ENCODE measurements at regions not wholly inside any gene's neighbourhood (a gene's known extent, or its start where the extent isn't known, plus 50 kb on each side); places are given as distances from the start of the nearest gene placed in this dataset.

DNA sequence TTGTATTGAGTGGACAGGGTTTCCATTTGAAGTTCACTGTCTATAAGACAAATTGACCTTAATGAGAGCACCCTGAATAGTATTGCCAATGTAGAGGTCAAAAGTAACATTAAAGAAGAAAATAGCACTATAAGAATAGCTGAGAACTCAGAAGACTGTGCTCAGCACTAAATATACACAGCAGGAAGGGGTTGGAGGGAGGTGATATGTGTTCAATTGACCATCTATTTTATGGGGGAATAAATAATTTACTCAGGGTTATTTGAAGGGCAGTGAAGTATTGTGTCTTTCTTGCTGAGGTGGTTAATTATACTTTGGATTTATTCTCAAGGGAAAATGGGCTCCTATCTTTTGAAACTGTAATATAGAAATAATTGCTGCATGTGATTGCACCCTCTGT is 1380.5 kb upstream of the SPRY2 start:
- DNase-seq, result no peak

DNA sequence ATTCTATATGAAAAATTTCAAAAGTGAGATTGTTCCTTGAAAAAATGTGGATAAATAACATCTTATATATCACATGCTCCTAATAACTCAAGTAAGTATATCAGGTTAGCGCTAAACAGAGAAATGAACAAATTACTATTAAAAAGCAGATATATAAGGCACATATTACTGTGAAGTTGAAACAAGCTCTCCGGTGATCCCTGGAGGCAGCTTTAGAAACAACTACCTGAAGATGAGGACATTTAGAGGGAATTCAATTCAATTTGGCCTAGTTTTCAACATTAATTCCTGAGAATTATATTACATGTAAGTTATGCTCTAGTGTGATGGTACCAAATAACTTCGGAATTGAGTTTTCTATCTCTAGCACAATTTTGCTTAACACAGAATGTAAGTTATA is 1373.6 kb upstream of the SPRY2 start:
- no peak for DNase-seq

DNA sequence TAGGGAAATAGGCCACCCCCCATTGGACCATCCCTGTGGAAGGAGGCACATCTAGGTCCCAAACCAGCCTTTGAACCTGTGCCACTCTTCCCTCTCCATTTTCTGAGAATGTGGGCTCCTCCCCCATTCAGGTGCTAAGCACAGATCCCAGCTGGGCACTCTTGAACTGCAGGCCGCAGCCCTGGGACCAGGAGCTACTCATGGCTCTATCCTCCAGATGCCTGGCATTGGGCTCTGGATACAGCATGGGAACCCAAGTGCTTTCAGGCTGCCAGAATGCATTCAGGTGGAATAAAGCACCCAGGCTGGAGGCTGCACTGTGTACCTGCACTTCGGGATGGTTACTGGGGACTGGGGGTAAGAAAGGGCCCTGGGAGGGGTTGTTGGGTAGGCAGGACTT is 1372.3 kb upstream of the SPRY2 start:
- no peak for DNase-seq

DNA sequence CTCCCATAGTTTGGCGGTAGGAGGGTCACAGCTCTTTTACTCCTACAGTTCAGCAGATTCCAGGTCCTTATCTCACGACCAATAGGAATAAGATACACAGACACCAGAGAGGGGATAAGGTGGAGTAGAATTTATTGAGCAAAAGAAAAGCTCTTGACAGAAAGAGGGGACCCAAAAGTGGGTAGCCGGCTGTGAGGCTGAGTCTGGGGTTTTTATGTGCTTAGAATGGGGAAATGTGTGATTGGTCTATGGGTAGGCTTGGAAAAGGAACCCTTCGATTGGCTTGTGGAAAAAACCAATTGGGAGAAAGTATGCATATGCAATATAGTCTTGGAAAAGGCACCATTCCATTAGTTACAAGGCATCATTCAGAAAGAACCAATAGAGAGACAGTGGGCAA is 1356.9 kb upstream of the SPRY2 start:
- DNase-seq, result no peak

DNA sequence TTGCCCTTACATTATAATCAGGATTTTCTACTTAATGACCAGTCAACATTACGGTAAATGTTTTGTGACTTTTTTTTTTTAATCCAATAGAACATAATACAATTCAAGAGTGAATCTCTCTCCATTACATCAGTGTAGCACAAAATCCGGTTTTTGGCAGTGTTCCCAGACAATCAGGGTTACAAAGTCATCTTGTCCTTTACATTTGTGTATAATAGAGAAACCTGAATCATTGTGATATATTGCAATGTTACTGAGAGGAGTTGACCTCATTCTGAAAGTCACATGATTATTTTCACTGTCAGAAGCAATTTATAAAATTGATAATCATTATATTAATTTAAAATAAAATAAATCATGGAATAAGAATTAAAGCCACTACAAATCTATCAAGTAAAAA is 1346.0 kb upstream of the SPRY2 start:
- no peak for DNase-seq

DNA sequence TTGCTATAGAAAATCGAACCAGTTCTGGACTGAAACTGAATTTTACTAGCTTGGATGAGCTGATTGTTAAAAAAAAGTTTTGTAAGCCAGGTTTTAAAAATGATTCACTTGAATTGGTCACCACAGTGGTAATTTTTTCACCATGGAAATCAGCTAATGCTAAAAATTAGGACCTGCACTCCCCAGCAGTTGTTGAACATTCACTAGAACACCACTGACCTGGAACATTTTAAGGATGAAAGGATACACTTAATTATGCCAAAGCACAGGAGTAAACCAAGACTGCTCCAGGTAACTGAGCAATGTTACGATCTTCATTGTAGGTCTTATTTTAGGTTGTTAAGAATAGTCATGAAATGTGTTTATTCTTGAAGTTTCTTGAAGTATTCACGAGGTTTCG is 1342.6 kb upstream of the SPRY2 start:
- no peak for DNase-seq

DNA sequence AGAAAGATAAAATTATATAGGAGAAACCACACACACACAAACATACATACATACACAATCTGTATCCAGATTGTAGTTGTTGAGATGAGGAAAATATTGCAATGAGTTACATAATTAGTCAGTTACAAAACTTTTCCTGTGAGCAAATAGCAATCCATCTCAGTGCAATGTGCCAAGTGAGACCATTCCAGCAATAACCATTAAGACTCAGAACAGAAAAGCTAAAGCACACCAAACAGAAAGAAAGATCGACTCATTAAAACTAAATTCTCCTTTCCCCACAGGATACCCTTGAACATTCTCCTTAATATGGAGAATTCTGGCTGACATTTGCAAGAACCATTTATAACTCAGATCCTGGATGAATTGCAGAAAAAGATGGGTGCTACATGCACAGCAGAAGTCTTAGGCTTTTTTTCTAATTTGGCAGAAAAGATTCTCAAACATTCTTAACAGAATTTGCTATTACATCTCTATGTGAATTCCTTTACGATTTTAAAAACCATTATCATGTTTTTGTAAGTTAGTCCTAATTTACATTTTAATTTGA is 1341.2 kb upstream of the SPRY2 start:
- DNase-seq, result no peak

DNA sequence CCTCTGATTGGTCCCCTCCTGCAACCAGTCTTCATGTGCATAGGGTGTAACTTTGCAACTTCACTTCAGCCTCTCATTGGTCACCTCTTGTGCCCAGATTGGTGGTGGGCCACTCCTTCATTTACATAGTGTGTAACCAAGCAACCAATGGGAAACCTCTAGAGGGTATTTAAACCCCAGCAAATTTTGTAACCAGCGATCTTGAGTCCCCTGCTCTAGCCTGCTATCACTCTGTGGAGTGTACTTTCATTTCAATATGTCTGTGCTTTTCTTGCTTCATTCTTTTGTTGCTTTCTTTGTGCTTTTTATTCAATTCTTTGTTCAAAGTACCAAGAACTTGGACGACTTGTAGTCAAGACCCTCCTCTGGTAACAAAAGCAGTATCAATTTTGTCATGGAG is 1336.9 kb upstream of the SPRY2 start:
- DNase-seq, result no peak

DNA sequence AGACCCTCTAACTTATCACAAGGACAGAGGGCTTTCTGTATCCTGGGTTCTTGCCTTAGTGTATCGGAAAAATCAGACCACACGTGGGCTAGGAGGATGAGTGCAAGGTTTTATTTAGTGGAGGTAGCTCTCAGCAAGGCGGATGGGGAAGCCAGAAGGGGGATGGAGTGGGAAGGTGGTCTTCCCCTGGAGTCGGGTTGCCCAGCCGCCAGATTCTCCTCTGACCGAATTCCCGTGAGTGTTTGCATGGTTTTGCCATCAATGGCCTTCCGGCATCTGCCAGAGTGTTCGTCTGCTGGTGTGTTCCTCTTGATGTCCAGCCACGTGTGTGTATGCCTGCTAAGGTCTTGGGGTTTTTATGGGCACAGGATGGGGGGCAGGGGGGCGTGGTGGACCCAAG is 1335.1 kb upstream of the SPRY2 start:
- DNase-seq, result no peak

DNA sequence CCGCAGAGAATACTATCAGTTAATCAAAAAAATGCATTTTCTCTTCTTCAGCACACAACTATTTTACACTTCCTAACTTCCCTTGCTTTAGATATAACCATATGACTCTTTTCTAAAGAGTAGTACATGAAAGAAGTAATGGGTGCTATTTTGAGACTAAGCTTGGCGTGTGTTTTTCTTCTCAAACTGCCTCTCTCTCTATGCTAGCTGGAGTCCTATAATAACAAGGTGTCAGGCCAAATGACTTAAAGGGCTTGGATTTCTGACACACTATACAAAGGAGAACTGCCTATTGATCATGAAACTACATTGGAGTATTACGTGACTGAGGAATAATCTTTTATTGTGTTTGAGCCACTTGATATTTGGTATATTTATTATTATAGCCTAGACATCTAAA is 1330.1 kb upstream of the SPRY2 start:
- no peak for DNase-seq

DNA sequence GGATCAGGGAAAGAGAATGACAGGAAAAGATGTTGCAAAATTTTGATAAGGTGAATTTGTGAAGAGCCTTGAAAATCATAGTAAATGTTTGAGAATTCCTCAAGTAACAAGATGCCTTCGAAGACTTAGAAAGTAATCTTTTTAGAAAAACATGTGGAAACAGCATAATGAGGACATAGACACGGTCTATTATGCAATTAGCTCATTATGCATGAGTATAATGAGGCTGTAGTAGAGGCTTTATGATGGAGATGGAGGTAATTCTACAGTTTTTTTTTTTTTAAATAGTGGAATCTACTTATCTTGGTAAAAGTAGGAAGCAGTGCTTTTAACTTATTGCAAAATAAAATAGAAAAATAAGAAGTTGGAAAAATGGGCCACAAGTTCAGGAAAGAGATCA is 1329.1 kb upstream of the SPRY2 start:
- no peak for DNase-seq

DNA sequence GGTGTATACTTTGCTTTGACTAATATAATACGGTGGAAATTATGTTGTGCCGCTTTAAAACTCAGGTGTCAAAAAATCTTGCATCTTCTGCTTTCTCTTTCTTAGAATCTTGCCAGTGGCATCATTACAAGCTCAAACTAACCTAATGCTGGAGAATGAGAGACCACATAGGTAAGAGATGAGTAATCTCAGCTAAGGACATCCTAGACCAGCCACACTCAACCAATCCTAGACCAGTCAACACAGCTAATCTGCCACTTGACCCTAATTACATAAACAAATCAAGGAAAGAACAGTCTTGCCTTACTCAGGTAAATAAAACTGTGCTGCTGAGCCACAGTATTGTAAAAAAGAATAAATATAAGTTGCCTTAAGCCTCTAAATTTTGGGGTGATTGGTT is 1323.9 kb upstream of the SPRY2 start:
- no peak for DNase-seq

DNA sequence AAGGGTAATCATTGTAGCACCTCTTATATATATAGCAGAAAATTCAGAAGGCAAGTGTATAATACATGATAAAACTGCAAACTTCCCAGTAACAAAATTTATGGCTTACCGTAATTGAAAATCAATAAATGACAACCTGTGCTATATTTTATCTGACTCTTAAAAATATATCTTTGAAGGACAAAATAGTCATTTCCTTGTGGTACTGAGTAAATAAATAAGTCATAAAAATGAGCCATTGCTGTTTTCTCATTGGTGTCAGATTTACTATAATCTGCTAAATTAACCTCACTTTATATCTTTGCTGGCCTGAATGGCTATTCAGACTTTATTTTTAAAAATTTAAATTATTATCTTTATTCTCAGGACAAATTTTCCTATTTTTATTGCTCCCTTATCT is 1319.1 kb upstream of the SPRY2 start:
- no peak for DNase-seq

DNA sequence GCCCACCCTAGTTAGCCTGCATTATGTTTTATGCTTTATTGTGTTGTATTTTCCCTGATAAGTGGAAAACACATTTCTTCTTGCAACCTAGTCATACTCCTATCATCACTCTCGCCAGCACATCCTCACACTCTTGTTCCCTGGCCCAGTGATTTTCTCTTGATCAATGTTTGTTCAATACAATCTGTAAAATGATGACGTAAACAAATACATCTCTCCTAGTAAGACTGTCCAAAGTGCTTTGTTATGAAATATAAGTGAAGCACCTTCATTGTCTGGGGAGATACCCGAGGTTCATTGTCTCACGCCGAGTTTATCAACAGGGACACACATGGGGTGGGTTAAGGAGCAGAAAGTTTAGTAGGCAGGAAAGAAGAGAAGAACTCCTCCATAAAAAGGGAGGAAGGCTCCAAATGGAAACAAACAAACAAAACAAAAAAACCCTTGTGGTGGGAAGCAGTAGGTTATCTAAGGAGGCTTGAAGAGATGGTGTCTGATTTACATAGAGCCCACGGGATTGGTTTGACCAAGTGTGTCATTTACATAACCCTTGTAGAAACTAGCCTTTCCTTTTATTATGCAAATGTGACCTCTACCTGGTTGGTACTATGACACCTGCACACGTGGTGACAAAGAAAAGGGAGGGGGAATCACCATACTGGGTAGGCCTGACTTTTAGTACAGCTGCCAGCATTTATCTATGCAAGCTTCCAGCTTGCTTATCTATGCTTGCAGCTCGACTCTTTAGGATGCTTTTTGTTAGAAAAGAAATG is 1317.9 kb upstream of the SPRY2 start:
- DNase-seq, result no peak

DNA sequence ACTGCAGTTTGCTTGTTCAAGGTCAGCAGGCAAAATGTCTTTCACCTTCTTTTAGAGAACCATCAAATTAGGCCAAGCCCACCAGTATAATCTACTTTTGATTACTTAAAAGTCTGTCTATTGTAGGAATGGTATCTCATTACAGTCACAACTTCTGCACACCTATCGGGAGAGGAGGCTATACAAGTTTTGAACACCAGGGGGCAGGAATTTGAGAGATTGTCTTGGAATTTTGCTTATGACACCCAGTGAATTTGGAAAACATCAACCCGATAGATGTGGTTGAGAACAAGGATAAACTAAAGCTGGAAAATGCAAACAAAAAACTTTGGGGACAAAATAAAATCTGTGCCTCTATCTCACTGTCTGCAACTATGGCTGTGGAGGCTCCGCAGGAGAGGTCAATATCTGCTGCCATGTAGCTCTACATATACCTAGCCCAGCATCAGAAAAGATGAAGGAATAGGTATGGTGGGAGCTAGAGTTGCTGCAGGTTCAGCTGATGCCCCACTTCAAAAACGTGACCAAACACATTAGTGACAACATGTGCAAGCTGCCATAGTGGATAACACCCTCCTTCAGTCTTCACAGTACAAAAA is 1299.2 kb upstream of the SPRY2 start:
- DNase-seq, result no peak

DNA sequence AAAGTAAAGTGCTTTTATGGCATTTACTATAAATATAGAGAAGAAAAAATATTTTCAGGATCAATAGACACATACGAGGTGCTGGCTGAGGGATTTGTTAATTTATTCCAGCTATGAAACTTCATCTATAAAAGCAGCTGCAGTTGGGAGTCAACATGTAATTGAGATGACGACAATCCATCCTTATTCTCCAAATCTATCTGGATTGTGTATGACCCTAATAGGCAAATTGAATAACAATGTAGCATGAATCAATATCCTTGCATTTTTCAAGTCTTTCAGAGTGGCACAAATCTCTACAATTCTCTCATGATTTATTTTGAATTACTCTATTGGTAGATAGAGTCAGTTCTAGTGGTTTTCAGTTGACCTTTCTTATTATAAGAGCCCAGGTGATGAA is 1296.5 kb upstream of the SPRY2 start:
- DNase-seq, result no peak

DNA sequence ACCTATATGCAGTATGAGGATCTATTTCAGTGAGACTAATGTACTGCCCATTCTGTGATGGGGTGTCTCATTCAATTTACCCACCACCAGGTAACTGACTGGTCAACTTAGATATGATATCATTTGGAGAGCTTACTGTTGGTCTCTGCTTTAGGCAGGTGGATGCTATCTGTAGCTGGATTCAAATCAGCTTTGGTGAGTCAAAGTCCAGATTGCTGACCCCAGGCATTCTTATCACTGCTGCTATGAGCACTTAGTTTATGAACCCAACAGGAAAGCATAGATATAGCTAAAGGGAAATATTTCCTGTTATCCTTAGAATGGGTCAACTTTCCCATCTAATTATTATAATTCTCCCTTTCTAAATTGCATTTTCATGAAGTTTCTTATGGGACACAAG is 1295.2 kb upstream of the SPRY2 start:
- no peak for DNase-seq

DNA sequence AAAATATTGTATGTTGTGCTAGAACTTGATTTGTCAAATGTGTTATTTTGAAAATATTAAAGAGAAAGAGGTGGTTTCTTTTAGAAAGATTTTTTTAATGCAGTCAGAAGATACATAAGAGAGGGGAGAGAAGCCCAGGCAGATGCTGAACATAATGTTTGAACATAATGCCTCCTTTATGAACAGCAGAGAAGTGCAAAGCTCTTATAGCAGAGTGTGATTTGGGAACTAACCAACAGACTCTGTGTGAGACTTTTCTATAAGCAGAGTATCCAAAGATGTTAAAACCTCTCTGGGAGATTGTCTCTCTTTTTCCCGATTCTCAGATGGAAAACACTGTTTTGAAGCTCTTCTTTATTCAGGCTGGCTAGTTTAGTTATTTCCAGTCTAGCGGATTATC is 1274.1 kb upstream of the SPRY2 start:
- no peak for DNase-seq

DNA sequence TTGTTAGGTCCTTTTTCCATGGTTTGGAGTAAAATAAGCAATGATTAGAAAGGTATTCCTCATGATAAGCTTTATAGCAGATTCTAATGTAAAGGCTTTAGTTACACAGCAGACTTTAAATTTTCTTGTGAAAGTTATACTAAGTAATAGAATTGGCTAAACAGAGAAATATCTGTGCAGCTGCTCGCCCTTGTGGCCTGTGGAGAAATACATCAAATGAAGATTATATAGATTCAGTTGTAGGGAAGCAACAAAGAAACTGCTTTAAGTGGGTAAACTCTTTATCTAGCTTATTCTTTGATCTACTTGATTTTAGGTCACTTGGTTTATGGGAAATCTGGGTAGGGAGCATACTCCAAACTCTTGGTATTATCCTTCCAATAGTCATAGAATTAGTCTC is 1269.7 kb upstream of the SPRY2 start:
- DNase-seq, result no peak

DNA sequence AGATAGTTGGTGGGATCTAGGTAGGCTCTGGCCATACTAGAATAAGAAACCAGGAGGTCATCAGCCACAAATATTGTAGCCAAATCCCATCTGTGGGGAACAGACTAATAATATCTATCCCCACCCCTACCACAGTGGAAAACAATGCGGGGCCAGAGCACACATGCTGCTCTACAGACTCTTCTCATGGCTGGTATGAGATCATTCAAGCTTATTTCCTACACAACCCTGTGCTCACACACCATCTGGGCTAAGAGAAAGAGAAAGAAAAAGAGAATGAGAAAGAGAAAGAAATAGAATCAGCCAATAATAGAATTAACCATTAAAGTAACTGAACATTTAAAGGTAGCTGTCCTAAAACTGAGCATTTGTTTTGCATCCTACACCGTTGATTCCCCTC is 1268.4 kb upstream of the SPRY2 start:
- no peak for DNase-seq

DNA sequence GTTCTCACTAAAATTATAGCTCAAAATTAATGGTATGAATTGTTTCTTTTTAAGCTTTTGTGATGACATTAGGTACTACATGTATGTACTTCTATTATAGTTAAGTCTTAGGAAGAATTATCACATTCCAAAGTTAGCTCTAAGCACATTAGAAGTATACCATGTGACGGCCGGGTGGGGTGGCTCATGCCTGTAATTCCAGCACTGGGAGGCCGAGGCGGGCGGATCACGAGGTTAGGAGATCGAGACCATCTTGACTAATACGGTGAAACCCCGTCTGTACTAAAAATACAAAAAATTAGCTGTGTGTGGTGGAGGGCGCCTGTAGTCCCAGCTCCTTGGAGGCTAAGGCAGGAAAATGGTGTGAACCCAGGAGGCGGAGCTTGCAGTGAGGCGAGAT is 1265.1 kb upstream of the SPRY2 start:
- no peak for DNase-seq

DNA sequence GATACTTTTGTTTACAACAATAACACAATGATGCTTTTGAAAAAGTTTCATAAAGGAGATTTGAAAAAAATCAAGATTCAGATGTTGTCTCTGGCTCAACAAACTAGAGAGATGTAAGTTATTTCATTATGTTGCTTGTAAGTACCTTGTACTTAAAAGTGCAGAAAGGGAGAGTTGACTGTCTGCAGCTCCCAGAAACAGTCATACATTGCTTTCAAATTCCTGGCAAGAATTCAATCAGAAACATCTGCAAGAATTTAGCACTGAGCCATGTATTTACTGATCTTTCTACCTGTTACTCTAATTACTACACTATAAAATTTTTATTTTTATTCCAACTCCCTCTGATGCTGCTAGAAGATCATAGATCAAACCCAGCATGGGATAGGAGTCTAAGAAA is 1261.3 kb upstream of the SPRY2 start:
- DNase-seq, result no peak

DNA sequence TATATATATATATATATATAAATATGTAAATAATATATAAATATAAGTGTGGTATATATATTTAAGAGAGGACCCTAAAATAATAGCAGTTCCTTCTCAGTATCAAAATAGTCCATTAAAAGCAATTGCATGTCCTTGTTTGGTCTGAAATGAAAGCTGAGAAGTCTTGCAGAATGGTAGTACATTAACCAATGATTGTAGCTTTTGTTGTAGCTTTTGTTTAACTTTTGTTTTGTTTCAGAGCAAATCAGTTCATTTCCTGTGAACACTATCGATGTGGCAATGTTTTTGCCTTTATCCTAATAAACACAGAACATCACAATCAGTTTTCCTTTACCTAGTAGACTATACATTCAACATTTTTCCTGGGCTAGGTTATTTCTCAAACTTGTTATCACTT is 1256.2 kb upstream of the SPRY2 start:
- no peak for DNase-seq

DNA sequence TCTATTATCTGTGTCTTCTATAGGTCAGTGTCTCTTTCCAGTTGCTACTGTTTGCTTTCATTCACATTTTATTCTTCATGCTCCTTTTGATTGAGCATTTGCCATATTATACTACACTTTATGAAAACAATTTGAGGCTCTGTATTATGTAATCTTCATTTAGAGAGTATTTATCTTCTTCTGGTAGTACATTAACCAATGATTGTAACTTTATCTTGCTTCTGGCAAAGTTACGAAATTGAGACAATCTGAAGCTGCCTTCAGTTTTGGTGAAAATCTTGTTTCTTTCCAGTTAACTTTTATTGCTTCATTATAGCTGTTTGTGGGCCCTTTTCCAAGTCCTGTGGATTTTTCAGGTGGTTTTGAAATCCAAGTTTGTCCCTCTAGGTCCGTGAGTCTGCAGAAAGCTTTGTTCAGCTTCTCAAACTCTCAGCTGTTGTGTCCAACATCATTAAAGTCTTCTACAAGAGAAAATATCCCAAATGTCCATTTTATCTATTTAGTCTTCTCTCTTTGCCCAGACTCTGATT is 1255.4 kb upstream of the SPRY2 start:
- no peak for DNase-seq
